Stimulated activated CD4-positive, alpha-beta T cell treated with anti-CD3 and anti-CD28 coated beads, TNF-alpha, amount 100 ng/mL, for 24 hours (primary cell): ENCODE measurements at regions not wholly inside any gene's neighbourhood (a gene's known extent, or its start where the extent isn't known, plus 50 kb on each side); places are given as distances from the start of the nearest gene placed in this dataset.
"Not testable (repeated sequence)": the region's sequence is repeated elsewhere in the genome, so short reads cannot be mapped to it uniquely, and the experiment has no call there.

Experiments
- DNase-seq, 3 experiments: peaks; one replicate each; pipeline ENCODE4 v3.0.0-alpha.2; 2020; ENCODE audit warnings: low read depth in 3 of 3

- DNase-seq, result no peak
These were observed 201.2 kb upstream of the MYLIP start for GRCh38 chr6:15927531-15928225.

- DNase-seq, result no peak
These were observed 202.6 kb upstream of the MYLIP start for GRCh38 chr6:15926256-15926655.

DNA sequence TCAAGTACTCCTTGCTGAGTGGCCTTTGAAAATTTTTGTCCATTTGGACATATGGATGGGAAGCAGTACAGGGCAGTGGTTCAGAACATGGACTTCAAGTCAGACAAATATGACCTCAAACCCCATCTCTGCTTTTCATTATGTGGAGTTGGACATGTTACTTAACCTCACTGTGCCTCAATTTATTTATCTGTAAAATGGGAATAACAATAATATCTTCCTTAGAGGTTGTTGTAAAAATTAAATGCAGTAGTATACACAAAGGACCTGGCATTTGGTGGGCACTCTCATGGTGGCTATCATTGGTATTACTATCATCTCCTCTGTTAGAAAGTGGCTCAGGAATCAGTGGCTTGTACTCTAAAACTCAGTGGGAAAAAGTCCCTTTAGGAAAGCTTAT, 204.0 kb upstream of the MYLIP start:
- DNase-seq, result no peak

GRCh38 chr6:15922510-15923250, 206.2 kb upstream of the MYLIP start:
- DNase-seq, result no peak

DNA sequence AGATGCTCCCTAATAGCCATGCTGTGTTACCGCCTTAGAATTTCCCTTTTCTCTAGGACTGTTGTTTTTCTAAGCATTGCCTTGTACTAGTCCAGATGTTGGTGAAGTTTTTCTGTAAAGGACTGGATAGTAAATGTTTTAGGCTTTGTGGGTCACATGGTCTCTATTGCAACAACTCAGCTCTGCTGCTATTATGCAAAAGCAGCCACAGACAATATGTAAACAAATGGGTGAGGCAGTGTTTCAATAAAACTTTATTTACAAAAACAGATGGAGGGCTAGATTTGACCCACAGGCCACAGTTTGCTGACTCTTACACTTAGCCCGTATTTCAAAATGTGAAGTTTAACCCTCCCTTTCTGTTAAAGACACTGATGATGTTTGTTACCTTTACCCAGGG, 207.6 kb upstream of the MYLIP start:
- DNase-seq, result no peak

DNA sequence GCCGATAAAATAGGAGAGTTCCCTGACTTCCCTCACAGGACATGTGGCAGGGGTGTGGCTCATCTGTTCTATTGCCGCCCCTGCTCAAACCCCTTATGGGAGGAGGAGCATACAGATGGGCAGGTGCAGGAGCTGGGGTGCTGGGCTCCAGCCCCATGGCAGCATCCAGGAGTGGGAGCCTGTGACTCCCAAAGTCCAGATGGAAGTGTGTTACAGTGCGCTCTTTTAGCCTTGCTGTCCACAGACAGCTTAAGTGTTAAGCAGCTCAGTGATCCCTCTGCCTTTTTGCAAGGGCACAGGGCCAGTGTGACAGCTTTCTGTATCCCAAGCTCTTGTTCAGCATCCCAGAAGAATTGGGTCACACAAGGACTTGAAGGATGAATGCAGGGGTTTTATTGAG, 212.3 kb upstream of the MYLIP start:
- no peak for DNase-seq

DNA sequence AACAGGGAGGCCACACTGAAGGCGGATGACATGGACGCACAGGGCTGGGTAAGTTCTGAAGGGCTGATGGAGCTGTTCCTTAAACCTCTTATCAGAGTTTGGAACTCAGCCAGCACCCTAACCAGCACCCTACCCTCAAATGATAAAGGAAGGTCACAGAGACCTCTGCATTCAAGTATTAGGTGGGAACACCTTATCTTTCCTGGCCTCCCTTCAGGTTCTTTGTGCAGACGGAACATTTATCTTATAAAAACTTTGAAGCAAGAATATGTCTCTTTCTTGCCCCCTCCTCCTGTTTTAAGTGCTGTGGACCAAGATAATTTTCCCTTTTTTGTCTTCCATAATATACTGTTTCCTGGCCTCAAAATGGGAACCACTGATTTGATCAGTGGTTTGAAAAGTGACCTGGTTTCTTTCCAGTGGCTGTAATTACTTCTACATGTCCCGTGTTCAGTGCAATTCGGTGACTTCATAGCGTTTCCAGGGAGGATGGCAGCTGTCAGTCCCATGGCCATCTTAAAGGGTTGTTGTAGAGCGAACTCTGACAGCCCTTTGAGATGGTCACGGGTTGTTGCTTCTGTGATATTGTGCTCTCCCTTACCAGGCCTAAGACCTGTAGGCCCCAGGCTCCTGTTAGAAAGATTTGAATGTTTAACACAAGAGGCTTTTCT, 213.2 kb upstream of the MYLIP start:
- DNase-seq, result no peak

GRCh38 chr6:15914553-15914952, 214.3 kb upstream of the MYLIP start:
- DNase-seq, result peak in 2 of 3 experiments; percentile 13 to 14

- no peak for DNase-seq
These were observed 215.3 kb upstream of the MYLIP start for GRCh38 chr6:15913573-15913972.

GRCh38 chr6:15912505-15913400, 216.1 kb upstream of the MYLIP start:
- no peak for DNase-seq

- DNase-seq, result peak in 2 of 3 experiments; percentile 20 to 55
These were observed 217.0 kb upstream of the MYLIP start for GRCh38 chr6:15911753-15912504.

- DNase-seq, result no peak
These were observed 219.4 kb upstream of the MYLIP start for GRCh38 chr6:15909290-15910070.

DNA sequence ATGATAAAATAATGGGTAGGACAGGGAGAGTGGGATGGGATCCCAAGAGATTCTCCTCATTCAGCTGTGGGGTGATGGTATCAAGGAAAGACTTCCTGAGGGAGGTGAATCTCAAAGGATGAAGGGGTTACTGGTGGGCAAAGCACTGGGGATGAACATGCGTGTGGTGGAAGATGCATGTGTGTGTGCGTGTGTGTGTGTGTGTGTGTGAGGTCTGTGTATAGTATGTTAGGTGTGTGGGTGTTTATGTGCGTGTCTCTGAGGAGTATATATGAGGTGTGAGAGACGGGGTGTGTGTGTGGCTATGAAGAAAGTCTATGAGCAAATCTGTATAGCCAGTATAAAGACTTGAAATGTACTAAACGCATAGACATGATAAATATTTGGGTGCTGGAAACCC, 220.0 kb upstream of the MYLIP start:
- no peak for DNase-seq

DNA sequence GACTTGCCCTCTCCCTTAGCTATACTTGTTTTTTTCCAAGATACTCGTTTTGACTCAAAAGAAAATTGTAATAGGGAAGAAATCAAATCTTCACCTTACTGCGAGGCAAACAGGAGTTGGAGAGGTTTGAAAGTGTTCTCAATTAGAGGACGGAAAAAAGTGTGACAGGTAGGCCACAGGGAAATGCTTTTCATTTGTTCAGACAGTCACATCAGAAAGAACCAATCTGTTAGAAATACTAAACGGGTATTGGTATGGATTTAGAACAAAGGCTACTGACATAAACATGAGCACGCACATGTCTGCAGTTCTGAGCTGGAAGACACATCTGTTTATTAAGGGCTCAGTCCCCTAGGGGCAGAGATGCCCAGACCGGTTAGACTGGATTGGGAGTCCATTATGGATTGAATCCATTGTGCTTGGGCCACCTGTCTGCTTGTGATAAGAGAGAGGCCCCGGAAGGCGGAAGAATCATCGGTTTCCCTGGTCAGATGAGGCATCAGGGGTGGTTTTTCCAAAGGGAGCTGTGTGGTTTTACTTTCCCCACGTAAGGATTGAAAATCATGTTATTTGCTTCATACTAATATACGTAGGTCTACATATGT, 220.9 kb upstream of the MYLIP start:
- no peak for DNase-seq

GRCh38 chr6:15907220-15907913, 221.5 kb upstream of the MYLIP start:
- DNase-seq, result not testable (repeated sequence)

- no peak for DNase-seq
These were observed 222.4 kb upstream of the MYLIP start for GRCh38 chr6:15906420-15907016.

GRCh38 chr6:15905488-15906419, 223.1 kb upstream of the MYLIP start:
- no peak for DNase-seq
